Small intestine (tissue), 7 donors: ENCODE measurements at regions not wholly inside any gene's neighbourhood (a gene's known extent, or its start where the extent isn't known, plus 50 kb on each side); places are given as distances from the start of the nearest gene placed in this dataset.
A peak's percentile ranks its signal among the peaks of the same experiment; 100 is the strongest.
"Not testable (repeated sequence)": the region's sequence is repeated elsewhere in the genome, so short reads cannot be mapped to it uniquely, and the experiment has no call there.

Experiments
- DNase-seq, 2 donors: peaks; one replicate each; pipeline versions ENCODE4 v3.0.0 to v3.0.0-alpha.2; 2013
- FAIRE-seq: peaks from 2 replicates; lab custom pipeline; 2012; peaks lifted over from hg19 to GRCh38; lab: Jason Lieb, UNC
- H3K27ac ChIP-seq, 3 donors: one replicate each; pipeline ENCODE4 v1.5.1; 2013; ENCODE audit warnings: low read length in 2 of 3, mild to moderate bottlenecking in 2 of 3, control low read depth in 1 of 3, inconsistent platforms in 1 of 3, low read depth in 1 of 3, moderate library complexity in 1 of 3
- H3K27me3 ChIP-seq, 3 donors: one replicate each; pipeline ENCODE4 v1.6.1; 2013; ENCODE audit warnings: low read length in 3 of 3, inconsistent platforms in 1 of 3; ENCODE audit not compliant: control insufficient read depth in 3 of 3, insufficient read depth in 3 of 3
- H3K36me3 ChIP-seq, 3 donors: one replicate each; pipeline ENCODE4 v1.6.1; 2013; ENCODE audit warnings: low read length in 3 of 3, inconsistent platforms in 1 of 3, low read depth in 1 of 3, mild to moderate bottlenecking in 1 of 3, moderate library complexity in 1 of 3; ENCODE audit not compliant: control insufficient read depth in 3 of 3, insufficient read depth in 2 of 3
- H3K4me1 ChIP-seq, 3 donors: one replicate each; pipeline ENCODE4 v1.6.1; 2013; ENCODE audit warnings: low read length in 2 of 3, inconsistent platforms in 1 of 3, low read depth in 1 of 3, mild to moderate bottlenecking in 1 of 3, moderate library complexity in 1 of 3; ENCODE audit not compliant: control insufficient read depth in 3 of 3, insufficient read depth in 2 of 3
- H3K4me3 ChIP-seq, 3 donors: one replicate each; pipeline ENCODE4 v1.5.1; 2013; ENCODE audit warnings: low read length in 3 of 3, control low read depth in 1 of 3, inconsistent platforms in 1 of 3, low read depth in 1 of 3, mild to moderate bottlenecking in 1 of 3, moderate library complexity in 1 of 3
- H3K9me3 ChIP-seq, 2 donors: one replicate each; pipeline ENCODE4 v1.6.1; 2013; ENCODE audit warnings: low read depth in 1 of 2, low read length in 1 of 2; ENCODE audit not compliant: control insufficient read depth in 2 of 2, insufficient read depth in 1 of 2
- WGBS, 3 donors: extraction: QIAGEN DNeasy Blood & Tissue Kit; methylation state at CpG; one replicate each; pipeline ENCODE4 v1.1.7; 2013; 5-methylcytosine and 5-hydroxymethylcytosine counted together
- donor health status: healthy with polysubstance abuse.
- donor health status: control.
- donor health status: control.
- donor health status: Bipolar disorder and iron deficiency.
- donor health status: healthy.

- WGBS, 3 donors, result 75 to 80% (median 78%) methylated on average over 5 of the region's 5 CpGs
- FAIRE-seq (no peak), DNase-seq (no peak)
- Histone ChIP-seq H3K27ac (no peak overlapping the region), H3K9me3 (peaks cover 0 to 2% of the 10 kb centered on the region in 2 donors), H3K27me3 (no peaks in the 10 kb centered on the region), H3K36me3 (no peaks in the 10 kb centered on the region), H3K4me1 (no peaks in the 10 kb centered on the region), H3K4me3 (no peak overlapping the region)
Measured at GRCh38 chr6:144953552-144954240, 668.6 kb downstream of the UTRN start.

GRCh38 chr6:144954241-144954556 is 669.1 kb downstream of the UTRN start:
- H3K27me3 ChIP-seq, result no peaks in the 10 kb centered on the region
- H3K4me3 ChIP-seq, result no peak overlapping the region
- no peak overlapping the region for H3K27ac ChIP-seq
- H3K36me3 ChIP-seq, result no peaks in the 10 kb centered on the region
- FAIRE-seq (no peak), DNase-seq (no peak)
- peaks cover 0 to 2% of the 10 kb centered on the region in 2 donors for H3K9me3 ChIP-seq
- no peaks in the 10 kb centered on the region for H3K4me1 ChIP-seq
- 61 to 80% (median 65%) methylated on average over 3 of the region's 3 CpGs for WGBS, 3 donors

GRCh38 chr6:144955392-144955791 is 670.3 kb downstream of the UTRN start:
- 32 to 65% (median 51%) methylated on average over 2 of the region's 2 CpGs for WGBS, 3 donors
- FAIRE-seq (no peak), DNase-seq (no peak)
- no peak overlapping the region for H3K27ac ChIP-seq
- no peaks in the 10 kb centered on the region for H3K4me1 ChIP-seq
- no peaks in the 10 kb centered on the region for H3K9me3 ChIP-seq
- peaks cover 0 to 2% (median 0%) of the 10 kb centered on the region in 3 donors for H3K27me3 ChIP-seq
- no peaks in the 10 kb centered on the region for H3K36me3 ChIP-seq
- no peak overlapping the region for H3K4me3 ChIP-seq

GRCh38 chr6:144955859-144956258 is 670.7 kb downstream of the UTRN start:
- Histone ChIP-seq H3K4me1 (no peaks in the 10 kb centered on the region), H3K27me3 (peaks cover 0 to 2% (median 0%) of the 10 kb centered on the region in 3 donors), H3K4me3 (no peak overlapping the region), H3K36me3 (no peaks in the 10 kb centered on the region), H3K27ac (no peak overlapping the region), H3K9me3 (no peaks in the 10 kb centered on the region)
- FAIRE-seq, result no peak
- no peak for DNase-seq
- 69 to 79% (median 76%) methylated on average over 3 of the region's 3 CpGs for WGBS, 3 donors

- FAIRE-seq, H3K4me1 ChIP-seq, DNase-seq, H3K9me3 ChIP-seq, H3K27me3 ChIP-seq, H3K27ac ChIP-seq, H3K4me3 ChIP-seq, H3K36me3 ChIP-seq: not testable (repeated sequence)
Measured at GRCh38 chr6:144956697-144957096, 671.6 kb downstream of the UTRN start.

GRCh38 chr6:144957236-144957937 is 672.3 kb downstream of the UTRN start:
- no peaks in the 10 kb centered on the region for H3K36me3 ChIP-seq
- H3K27me3 ChIP-seq, result peaks cover 0 to 2% (median 0%) of the 10 kb centered on the region in 3 donors
- FAIRE-seq (peak; percentile 61), DNase-seq (no peak)
- WGBS, 3 donors, result 94 to 100% (median 96%) methylated on average over 1 of the region's 1 CpG
- no peak overlapping the region for H3K4me3 ChIP-seq
- no peaks in the 10 kb centered on the region for H3K9me3 ChIP-seq
- H3K27ac ChIP-seq, result no peak overlapping the region
- H3K4me1 ChIP-seq, result no peaks in the 10 kb centered on the region

GRCh38 chr6:144969154-144969553 is 684.0 kb downstream of the UTRN start:
- WGBS, 3 donors, result 55 to 67% (median 57%) methylated on average over 3 of the region's 3 CpGs
- Histone ChIP-seq H3K36me3 (no peaks in the 10 kb centered on the region), H3K27ac (no peak overlapping the region), H3K27me3 (no peaks in the 10 kb centered on the region), H3K9me3 (no peaks in the 10 kb centered on the region), H3K4me3 (no peak overlapping the region), H3K4me1 (no peaks in the 10 kb centered on the region)
- FAIRE-seq (no peak), DNase-seq (no peak)

GRCh38 chr6:144969602-144970272 is 684.6 kb downstream of the UTRN start:
- DNase-seq (no peak), FAIRE-seq (no peak)
- Histone ChIP-seq H3K4me3 (no peak overlapping the region), H3K9me3 (no peaks in the 10 kb centered on the region), H3K4me1 (no peaks in the 10 kb centered on the region), H3K27ac (no peak overlapping the region), H3K36me3 (no peaks in the 10 kb centered on the region), H3K27me3 (no peaks in the 10 kb centered on the region)
- 73 to 82% (median 74%) methylated on average over 6 of the region's 6 CpGs for WGBS, 3 donors
